ENCODE measurements at regions not wholly inside any gene's neighbourhood (a gene's known extent, or its start where the extent isn't known, plus 50 kb on each side); places are given as distances from the start of the nearest gene placed in this dataset.

- TF ChIP-seq CTCF (conservative IDR thresholded peaks at IDR 0.05; ENCODE audit: low read depth in 2 of 2) (no peak), JUNB (IDR thresholded peaks at IDR 0.05; ENCODE audit: unreplicated experiment) (no peak), POLR2AphosphoS5 (IDR thresholded peaks at IDR 0.05; ENCODE audit: low read depth) (no peak), EZH2phosphoT487 (IDR thresholded peaks at IDR 0.05; ENCODE audit: unreplicated experiment) (no peak), EZH2 (IDR thresholded peaks at IDR 0.05; ENCODE audit: low read depth, unreplicated experiment) (no peak), ZNF462 (CRISPR knock-in tag; IDR thresholded peaks at IDR 0.05) (no peak), REST (IDR thresholded peaks at IDR 0.05; ENCODE audit: unreplicated experiment) (no peak), ZNF331 (CRISPR knock-in tag; IDR thresholded peaks at IDR 0.05; ENCODE audit: low read depth) (no peak), CREB1 (CRISPR knock-in tag; IDR thresholded peaks at IDR 0.05; ENCODE audit: low read depth) (no peak), NANOG (IDR thresholded peaks at IDR 0.05; ENCODE audit: borderline replicate concordance) (no peak)
These were observed 417.1 kb upstream of the CCDC196 start for GRCh38 chr14:66069036-66069435.
